Gastroesophageal sphincter (tissue), 3 donors: ENCODE measurements at regions not wholly inside any gene's neighbourhood (a gene's known extent, or its start where the extent isn't known, plus 50 kb on each side); places are given as distances from the start of the nearest gene placed in this dataset.

ENCODE experiments used
- CTCF ChIP-seq, 4 experiments: fragments of 200-600 bp in 2 of 4; fragments of 450-650 bp in 2 of 4; sonication (generic) in 1 of 4; IDR thresholded peaks; one replicate each; pipeline ENCODE4 v1.5.1; 2017 to 2019; ENCODE audit warnings: antibody characterized with exemption in 4 of 4, mild to moderate bottlenecking in 2 of 4, moderate library complexity in 2 of 4
- EP300 ChIP-seq: sonication (generic); formaldehyde crosslinking; IDR thresholded peaks from one replicate; pipeline ENCODE4 v1.6.1; 2017; ENCODE audit warnings: antibody characterized with exemption, mild to moderate bottlenecking
- POLR2A ChIP-seq, 2 donors: fragments of 450-650 bp; IDR thresholded peaks; one replicate each; pipeline ENCODE4 v1.6.1; 2017; ENCODE audit warnings: antibody characterized with exemption in 2 of 2, mild to moderate bottlenecking in 2 of 2, moderate library complexity in 1 of 2
- POLR2AphosphoS5 ChIP-seq: sonication (generic); formaldehyde crosslinking; IDR thresholded peaks from one replicate; pipeline ENCODE4 v1.6.1; 2017; ENCODE audit warnings: antibody characterized with exemption

GRCh38 chr13:95432141-95432540 is 120.4 kb upstream of the CLDN10 start:
- no peak for TF ChIP-seq CTCF (IDR thresholded peaks at IDR 0.05)
- no peak for TF ChIP-seq POLR2AphosphoS5
- no peak for TF ChIP-seq POLR2A (IDR thresholded peaks at IDR 0.05)
- TF ChIP-seq EP300: no peak
